ENCODE measurements at regions not wholly inside any gene's neighbourhood (a gene's known extent, or its start where the extent isn't known, plus 50 kb on each side); places are given as distances from the start of the nearest gene placed in this dataset.
"Not testable (repeated sequence)": the region's sequence is repeated elsewhere in the genome, so short reads cannot be mapped to it uniquely, and the experiment has no call there.

GRCh38 chr6:71832110-71832764 is 54.1 kb upstream of the RIMS1 start:
- H3K27ac Mint-ChIP-seq; H3K9me3 ChIP-seq (ENCODE audit: control insufficient read depth, low read length, poor library complexity, severe bottlenecking); H3K36me3 Mint-ChIP-seq (ENCODE audit: low read depth); H3K27me3 Mint-ChIP-seq; ATAC-seq; H3K4me3 Mint-ChIP-seq; DNase-seq; H3K4me1 Mint-ChIP-seq: not testable (repeated sequence)

Data from T-helper 17 cell (primary cell).